ENCODE measurements at regions not wholly inside any gene's neighbourhood (a gene's known extent, or its start where the extent isn't known, plus 50 kb on each side); places are given as distances from the start of the nearest gene placed in this dataset.

- no peak for DNase-seq (ENCODE audit: low spot score)
- Mint-ChIP-seq H3K27me3 (ENCODE audit: low read depth) (no peaks in the 10 kb centered on the region), H3K4me3 (ENCODE audit: unreplicated experiment) (no peak overlapping the region), H3K4me1 (ENCODE audit: low read depth) (no peaks in the 10 kb centered on the region), H3K36me3 (ENCODE audit: low read depth) (no peaks in the 10 kb centered on the region), H3K27ac (ENCODE audit: unreplicated experiment) (no peak overlapping the region), H3K9me3 (ENCODE audit: low read depth) (peaks cover 7% of the 10 kb centered on the region)
- TF ChIP-seq CTCF (IDR thresholded peaks at IDR 0.05): no peak
Observed at GRCh38 chr4:23958749-23959148, 68.9 kb upstream of the PPARGC1A start.

- H3K9me3 Mint-ChIP-seq (ENCODE audit: low read depth): peaks cover 7% of the 10 kb centered on the region
- no peaks in the 10 kb centered on the region for H3K36me3 Mint-ChIP-seq (ENCODE audit: low read depth)
- H3K27ac Mint-ChIP-seq (ENCODE audit: unreplicated experiment): no peak overlapping the region
- DNase-seq (ENCODE audit: low spot score): no peak
- no peak for TF ChIP-seq CTCF (IDR thresholded peaks at IDR 0.05)
- no peaks in the 10 kb centered on the region for H3K27me3 Mint-ChIP-seq (ENCODE audit: low read depth)
- H3K4me3 Mint-ChIP-seq (ENCODE audit: unreplicated experiment): no peak overlapping the region
- H3K4me1 Mint-ChIP-seq (ENCODE audit: low read depth): no peaks in the 10 kb centered on the region
Observed at GRCh38 chr4:23957465-23957864, 67.6 kb upstream of the PPARGC1A start.

- TF ChIP-seq CTCF (IDR thresholded peaks at IDR 0.05): no peak
- H3K4me1 Mint-ChIP-seq (ENCODE audit: low read depth): no peaks in the 10 kb centered on the region
- H3K27ac Mint-ChIP-seq (ENCODE audit: unreplicated experiment): no peak overlapping the region
- DNase-seq (ENCODE audit: low spot score): no peak
- no peaks in the 10 kb centered on the region for H3K36me3 Mint-ChIP-seq (ENCODE audit: low read depth)
- no peak overlapping the region for H3K4me3 Mint-ChIP-seq (ENCODE audit: unreplicated experiment)
- no peaks in the 10 kb centered on the region for H3K27me3 Mint-ChIP-seq (ENCODE audit: low read depth)
- peaks cover 7% of the 10 kb centered on the region for H3K9me3 Mint-ChIP-seq (ENCODE audit: low read depth)
Observed at GRCh38 chr4:23956601-23957364, 66.9 kb upstream of the PPARGC1A start.

GRCh38 chr4:23952258-23952657 is 62.4 kb upstream of the PPARGC1A start:
- no peaks in the 10 kb centered on the region for H3K27me3 Mint-ChIP-seq (ENCODE audit: low read depth)
- no peak for TF ChIP-seq CTCF (IDR thresholded peaks at IDR 0.05)
- no peak overlapping the region for H3K27ac Mint-ChIP-seq (ENCODE audit: unreplicated experiment)
- no peak for DNase-seq (ENCODE audit: low spot score)
- H3K9me3 Mint-ChIP-seq (ENCODE audit: low read depth): peaks cover 7% of the 10 kb centered on the region
- H3K36me3 Mint-ChIP-seq (ENCODE audit: low read depth): no peaks in the 10 kb centered on the region
- H3K4me1 Mint-ChIP-seq (ENCODE audit: low read depth): no peaks in the 10 kb centered on the region
- no peak overlapping the region for H3K4me3 Mint-ChIP-seq (ENCODE audit: unreplicated experiment)

- no peaks in the 10 kb centered on the region for H3K9me3 Mint-ChIP-seq (ENCODE audit: low read depth)
Observed at GRCh38 chr4:23947826-23948225, 58.0 kb upstream of the PPARGC1A start.

More at GRCh38 chr4:23947826-23948225, 58.0 kb upstream of the PPARGC1A start:
- no peaks in the 10 kb centered on the region for H3K36me3 Mint-ChIP-seq (ENCODE audit: low read depth)
- no peak for DNase-seq (ENCODE audit: low spot score)
- no peaks in the 10 kb centered on the region for H3K27me3 Mint-ChIP-seq (ENCODE audit: low read depth)
- no peak overlapping the region for H3K4me3 Mint-ChIP-seq (ENCODE audit: unreplicated experiment)
- H3K4me1 Mint-ChIP-seq (ENCODE audit: low read depth): peaks cover 14% of the 10 kb centered on the region
- TF ChIP-seq CTCF (IDR thresholded peaks at IDR 0.05): no peak
- no peak overlapping the region for H3K27ac Mint-ChIP-seq (ENCODE audit: unreplicated experiment)

Data from chondrocyte (in vitro differentiated cells).